HEK293 (cell line): ENCODE measurements at regions not wholly inside any gene's neighbourhood (a gene's known extent, or its start where the extent isn't known, plus 50 kb on each side); places are given as distances from the start of the nearest gene placed in this dataset.

ENCODE experiments used
- CTCF ChIA-PET: fragments of 350-600 bp; formaldehyde crosslinking; extraction: SDS; loops from one replicate; lab custom pipeline; 2021; ENCODE audit warnings: antibody characterized with exemption; lab: Yijun Ruan, JAX
- POLR2A ChIA-PET: fragments of 300-600 bp; formaldehyde crosslinking; extraction: SDS; loops from one replicate; lab custom pipeline; 2020; ENCODE audit warnings: antibody characterized with exemption, inconsistent platforms; lab: Yijun Ruan, JAX
- H3K27ac ChIP-seq: fragments of 200-500 bp; sonication (Bioruptor generic); 2 replicates; pipeline ENCODE4 v1.5.1; 2014; ENCODE audit warnings: low read depth, low read length, control low read depth, inconsistent platforms; ENCODE audit errors: extremely low read depth
- H3K36me3 ChIP-seq, 2 experiments: fragments of 200-500 bp in 1 of 2; sonication (Bioruptor generic) in 1 of 2; 1 replicate in 1 of 2; 2 replicates in 1 of 2; pipeline ENCODE4 v1.5.1; 2014 to 2017; ENCODE audit warnings: inconsistent platforms in 2 of 2, low read length in 2 of 2; ENCODE audit not compliant: control insufficient read depth in 2 of 2, insufficient read depth in 1 of 2
- H3K4me1 ChIP-seq: fragments of 200-500 bp; sonication (Bioruptor generic); 2 replicates; pipeline ENCODE4 v1.5.1; 2014; ENCODE audit warnings: mild to moderate bottlenecking, low read length, inconsistent platforms; ENCODE audit not compliant: control insufficient read depth, insufficient read depth
- H3K4me3 ChIP-seq: 2 replicates; pipeline ENCODE4 v1.5.1; 2011; ENCODE audit warnings: low read depth, mild to moderate bottlenecking, control low read depth, low read length, moderate library complexity
- H3K9me3 ChIP-seq: fragments of 200-500 bp; sonication (Bioruptor generic); 2 replicates; pipeline ENCODE4 v1.5.1; 2014; ENCODE audit warnings: low read depth, low read length, inconsistent platforms; ENCODE audit not compliant: control insufficient read depth, insufficient read depth
- AEBP2 ChIP-seq: fragments of 450-650 bp; formaldehyde crosslinking; IDR thresholded peaks from 2 replicates; pipeline ENCODE4 v1.5.1; 2016; ENCODE audit warnings: missing biosample characterization, missing genetic modification characterization, borderline replicate concordance
- GLIS2 ChIP-seq: fragments of 450-650 bp; formaldehyde crosslinking; IDR thresholded peaks from 2 replicates; pipeline ENCODE4 v1.5.1; 2016; ENCODE audit warnings: missing biosample characterization, missing genetic modification characterization
- IKZF3 ChIP-seq: fragments of 450-650 bp; IDR thresholded peaks from 2 replicates; pipeline ENCODE4 v1.5.0; 2018; ENCODE audit warnings: missing biosample characterization, mild to moderate bottlenecking, missing genetic modification characterization, moderate library complexity
- KLF8 ChIP-seq: fragments of 450-650 bp; formaldehyde crosslinking; IDR thresholded peaks from 2 replicates; pipeline ENCODE4 v1.5.1; 2016; ENCODE audit warnings: missing biosample characterization, missing genetic modification characterization
- MEIS1 ChIP-seq: sonication (generic); formaldehyde crosslinking; IDR thresholded peaks from 2 replicates; pipeline ENCODE4 v1.8.1; 2022; ENCODE audit warnings: missing genetic modification reagents, mild to moderate bottlenecking, borderline replicate concordance
- REST ChIP-seq: fragments of 450-650 bp; formaldehyde crosslinking; IDR thresholded peaks from 2 replicates; pipeline ENCODE4 v1.5.1; 2016; ENCODE audit warnings: missing biosample characterization, missing genetic modification characterization
- SP3 ChIP-seq: fragments of 450-650 bp; formaldehyde crosslinking; IDR thresholded peaks from 2 replicates; pipeline ENCODE4 v1.5.1; 2016; ENCODE audit warnings: missing biosample characterization, missing genetic modification characterization
- TCF7L2 ChIP-seq: IDR thresholded peaks from 2 replicates; pipeline ENCODE4 v1.6.1; 2011; ENCODE audit warnings: low read depth, mild to moderate bottlenecking, inconsistent platforms, low read length, moderate library complexity, borderline replicate concordance
- YY2 ChIP-seq: fragments of 450-650 bp; formaldehyde crosslinking; IDR thresholded peaks from 2 replicates; pipeline ENCODE4 v1.5.1; 2016; ENCODE audit warnings: missing biosample characterization, missing genetic modification characterization
- ZBTB10 ChIP-seq: fragments of 450-650 bp; formaldehyde crosslinking; IDR thresholded peaks from 2 replicates; pipeline ENCODE4 v1.5.1; 2016; ENCODE audit warnings: missing biosample characterization, missing genetic modification characterization
- ZNF114 ChIP-seq: fragments of 450-650 bp; formaldehyde crosslinking; IDR thresholded peaks from 2 replicates; pipeline ENCODE4 v1.5.0; 2017; ENCODE audit warnings: missing biosample characterization, missing genetic modification characterization
- ZNF155 ChIP-seq: fragments of 450-650 bp; formaldehyde crosslinking; IDR thresholded peaks from 2 replicates; pipeline ENCODE4 v1.5.1; 2016; ENCODE audit warnings: missing biosample characterization, missing genetic modification characterization
- ZNF266 ChIP-seq: fragments of 450-650 bp; formaldehyde crosslinking; IDR thresholded peaks from 2 replicates; pipeline ENCODE4 v1.5.1; 2016; ENCODE audit warnings: missing biosample characterization, missing genetic modification characterization, low read depth
- ZNF280D ChIP-seq: fragments of 450-650 bp; formaldehyde crosslinking; IDR thresholded peaks from 2 replicates; pipeline ENCODE4 v1.5.1; 2016; ENCODE audit warnings: missing biosample characterization, missing genetic modification characterization
- ZNF404 ChIP-seq: fragments of 450-650 bp; formaldehyde crosslinking; IDR thresholded peaks from 2 replicates; pipeline ENCODE4 v1.5.1; 2017; ENCODE audit warnings: missing biosample characterization, missing genetic modification characterization
- ZNF488 ChIP-seq: fragments of 450-650 bp; formaldehyde crosslinking; IDR thresholded peaks from 2 replicates; pipeline ENCODE4 v1.5.1; 2016; ENCODE audit warnings: missing biosample characterization, missing genetic modification characterization
- ZNF513 ChIP-seq: fragments of 450-650 bp; IDR thresholded peaks from 2 replicates; pipeline ENCODE4 v1.5.1; 2018; ENCODE audit warnings: missing biosample characterization, missing genetic modification characterization
- ZNF514 ChIP-seq: fragments of 450-650 bp; formaldehyde crosslinking; IDR thresholded peaks from 2 replicates; pipeline ENCODE4 v1.5.1; 2016; ENCODE audit warnings: missing biosample characterization, missing genetic modification characterization
- ZNF555 ChIP-seq: fragments of 450-650 bp; formaldehyde crosslinking; conservative IDR thresholded peaks from 2 replicates; pipeline ENCODE4 v1.5.1; 2017; ENCODE audit warnings: missing biosample characterization, mild to moderate bottlenecking, missing genetic modification characterization, inconsistent platforms
- ZNF561 ChIP-seq: fragments of 450-650 bp; IDR thresholded peaks from 2 replicates; pipeline ENCODE4 v1.5.1; 2018; ENCODE audit warnings: missing biosample characterization, missing genetic modification characterization, borderline replicate concordance
- ZNF777 ChIP-seq: fragments of 450-650 bp; formaldehyde crosslinking; IDR thresholded peaks from 2 replicates; pipeline ENCODE4 v1.5.1; 2017; ENCODE audit warnings: missing biosample characterization, missing genetic modification characterization, borderline replicate concordance
- ZNF785 ChIP-seq: fragments of 450-650 bp; formaldehyde crosslinking; IDR thresholded peaks from 2 replicates; pipeline ENCODE4 v1.5.1; 2016; ENCODE audit warnings: missing biosample characterization, missing genetic modification characterization
- ZNF791 ChIP-seq: fragments of 450-650 bp; formaldehyde crosslinking; IDR thresholded peaks from 2 replicates; pipeline ENCODE4 v1.5.1; 2016; ENCODE audit warnings: missing biosample characterization, missing genetic modification characterization

GRCh38 chr16:51306116-51306515 lies 155.0 kb upstream of the SALL1 start:
- POLR2A ChIA-PET = no interaction called here
- no peak overlapping the region for H3K27ac ChIP-seq
- no peaks in the 10 kb centered on the region for H3K4me1 ChIP-seq
- CTCF ChIA-PET = no interaction called here
- no peak overlapping the region for H3K4me3 ChIP-seq
- H3K36me3 ChIP-seq = no peaks in the 10 kb centered on the region
- H3K9me3 ChIP-seq = no peaks in the 10 kb centered on the region
- no peak for TF ChIP-seq ZNF514 (tag by site-specific recombination)
- TF ChIP-seq KLF8 (tag by site-specific recombination) = no peak
- TF ChIP-seq ZNF114 (tag by site-specific recombination) = no peak
- TF ChIP-seq MEIS1 = no peak
- no peak for TF ChIP-seq ZNF785 (tag by site-specific recombination)
- TF ChIP-seq ZNF791 (tag by site-specific recombination) = no peak
- TF ChIP-seq ZNF266 (tag by site-specific recombination) = no peak
- no peak for TF ChIP-seq SP3
- TF ChIP-seq YY2 = no peak
- no peak for TF ChIP-seq ZBTB10 (tag by site-specific recombination)
- no peak for TF ChIP-seq ZNF777 (tag by site-specific recombination)
- no peak for TF ChIP-seq ZNF555 (tag by site-specific recombination)
- no peak for TF ChIP-seq ZNF155 (tag by site-specific recombination)
- no peak for TF ChIP-seq ZNF404 (tag by site-specific recombination)
- TF ChIP-seq ZNF513 (tag by site-specific recombination) = no peak
- no peak for TF ChIP-seq REST (tag by site-specific recombination)

- Histone ChIP-seq H3K4me1 (no peaks in the 10 kb centered on the region), H3K27ac (no peak overlapping the region), H3K4me3 (no peak overlapping the region), H3K9me3 (no peaks in the 10 kb centered on the region), H3K36me3 (no peaks in the 10 kb centered on the region)
- ChIA-PET CTCF (interaction anchor here (0.6 kb wide), 1 partner anchor 456 kb away, joined by 4 read pairs; no protein-coding TSS in a partner anchor), POLR2A (no interaction called here)
- no peak for TF ChIP-seq AEBP2 (tag by site-specific recombination)
- no peak for TF ChIP-seq ZNF280D
- TF ChIP-seq TCF7L2 = no peak
- no peak for TF ChIP-seq ZNF488 (tag by site-specific recombination)
- TF ChIP-seq GLIS2 (tag by site-specific recombination) = no peak
- no peak for TF ChIP-seq ZNF561 (tag by site-specific recombination)
- TF ChIP-seq IKZF3 = no peak
Observed at GRCh38 chr16:51305337-51305736, 154.3 kb upstream of the SALL1 start.
